ENCODE measurements at regions not wholly inside any gene's neighbourhood (a gene's known extent, or its start where the extent isn't known, plus 50 kb on each side); places are given as distances from the start of the nearest gene placed in this dataset.

DNA sequence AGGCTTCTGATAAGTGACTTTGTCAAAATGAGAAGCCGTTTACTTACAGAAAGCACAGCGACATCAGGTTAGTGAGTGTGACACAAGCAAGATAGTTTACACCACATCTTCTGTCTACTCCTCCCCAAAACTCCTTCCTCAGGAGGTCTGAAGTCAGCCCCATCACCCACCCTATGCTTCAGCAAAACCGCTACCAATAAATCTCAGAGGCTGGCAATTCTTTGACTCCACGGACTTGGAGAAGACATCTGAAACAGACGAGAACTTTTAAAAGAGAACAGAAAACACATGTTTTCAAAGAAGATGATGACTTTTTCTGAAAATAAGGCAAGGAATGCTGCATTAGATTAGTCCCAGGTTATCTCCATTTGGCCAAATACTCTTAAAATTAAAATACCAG is 261.1 kb downstream of the TBC1D4 start:
- no peak overlapping the region for H3K4me2 ChIP-seq (ENCODE audit: extremely low read depth, insufficient read depth, low read length)
- no peak for TF ChIP-seq EZH2 (IDR thresholded peaks at IDR 0.05; ENCODE audit: low read length, missing control alignments)
- TF ChIP-seq, protein P1, sequence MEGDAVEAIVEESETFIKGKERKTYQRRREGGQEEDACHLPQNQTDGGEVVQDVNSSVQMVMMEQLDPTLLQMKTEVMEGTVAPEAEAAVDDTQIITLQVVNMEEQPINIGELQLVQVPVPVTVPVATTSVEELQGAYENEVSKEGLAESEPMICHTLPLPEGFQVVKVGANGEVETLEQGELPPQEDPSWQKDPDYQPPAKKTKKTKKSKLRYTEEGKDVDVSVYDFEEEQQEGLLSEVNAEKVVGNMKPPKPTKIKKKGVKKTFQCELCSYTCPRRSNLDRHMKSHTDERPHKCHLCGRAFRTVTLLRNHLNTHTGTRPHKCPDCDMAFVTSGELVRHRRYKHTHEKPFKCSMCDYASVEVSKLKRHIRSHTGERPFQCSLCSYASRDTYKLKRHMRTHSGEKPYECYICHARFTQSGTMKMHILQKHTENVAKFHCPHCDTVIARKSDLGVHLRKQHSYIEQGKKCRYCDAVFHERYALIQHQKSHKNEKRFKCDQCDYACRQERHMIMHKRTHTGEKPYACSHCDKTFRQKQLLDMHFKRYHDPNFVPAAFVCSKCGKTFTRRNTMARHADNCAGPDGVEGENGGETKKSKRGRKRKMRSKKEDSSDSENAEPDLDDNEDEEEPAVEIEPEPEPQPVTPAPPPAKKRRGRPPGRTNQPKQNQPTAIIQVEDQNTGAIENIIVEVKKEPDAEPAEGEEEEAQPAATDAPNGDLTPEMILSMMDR (conservative IDR thresholded peaks at IDR 0.05 in 1 of 2, IDR thresholded peaks at IDR 0.05 in 1 of 2; ENCODE audit: low read depth in 1 of 2, low read length in 2 of 2) = no peak

DNA sequence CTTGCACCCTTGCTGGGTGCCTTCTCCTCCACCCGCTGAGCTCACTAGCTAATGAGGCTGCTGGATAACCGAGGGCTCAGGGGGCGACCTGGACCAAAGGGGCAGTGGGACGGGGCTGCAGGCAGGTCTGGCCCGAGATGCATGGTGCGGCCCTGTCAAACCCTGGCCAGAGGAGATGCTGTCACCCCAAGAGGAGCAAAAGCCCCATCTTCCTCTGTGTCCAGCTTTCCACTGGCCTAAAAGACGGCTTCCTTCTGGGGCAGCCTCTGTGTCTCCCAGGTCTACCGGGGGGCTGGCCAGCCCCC is 261.8 kb downstream of the TBC1D4 start:
- H3K4me3 ChIP-seq (replicated peaks in 1 of 4; ENCODE audit: control extremely low read depth in 1 of 4, insufficient read depth in 1 of 4, low read depth in 3 of 4, low read length in 4 of 4) = no peak overlapping the region
- no peaks in the 10 kb centered on the region for H3K36me3 ChIP-seq (ENCODE audit: control insufficient read depth, insufficient read depth, low read length)
- no peak overlapping the region for H2AFZ ChIP-seq (ENCODE audit: low read length)
- no peaks in the 10 kb centered on the region for H3K9me3 ChIP-seq (ENCODE audit: control insufficient read depth, insufficient read depth, low read depth, low read length)
- H3K27ac ChIP-seq (ENCODE audit: insufficient read depth, low read length) = no peak overlapping the region
- no peak overlapping the region for H3K4me2 ChIP-seq (ENCODE audit: extremely low read depth, insufficient read depth, low read length)
- DNase-seq (ENCODE audit: low read depth in 2 of 2) = no peak
- no peaks in the 10 kb centered on the region for H4K20me1 ChIP-seq (ENCODE audit: control insufficient read depth, extremely low read depth, insufficient read depth, low read length)
- TF ChIP-seq, protein P1 (conservative IDR thresholded peaks at IDR 0.05 in 1 of 2, IDR thresholded peaks at IDR 0.05 in 1 of 2; ENCODE audit: low read depth in 1 of 2, low read length in 2 of 2) = no peak
- TF ChIP-seq EZH2 (IDR thresholded peaks at IDR 0.05; ENCODE audit: low read length, missing control alignments) = no peak
- no peaks in the 10 kb centered on the region for H3K27me3 ChIP-seq (ENCODE audit: control insufficient read depth, insufficient read depth, low read length)
- H3K9ac ChIP-seq (ENCODE audit: insufficient read depth, low read length) = no peak overlapping the region
- peaks cover 2% of the 10 kb centered on the region for H3K4me1 ChIP-seq (ENCODE audit: control insufficient read depth, extremely low read depth, insufficient read depth, low read length)
- H3K79me2 ChIP-seq (ENCODE audit: control insufficient read depth, insufficient read depth, low read length) = no peaks in the 10 kb centered on the region

More for the DNA sequence above, 261.1 kb downstream of the TBC1D4 start:
- Histone ChIP-seq H3K9me3 (ENCODE audit: control insufficient read depth, insufficient read depth, low read depth, low read length) (no peaks in the 10 kb centered on the region), H3K9ac (ENCODE audit: insufficient read depth, low read length) (no peak overlapping the region), H3K27me3 (ENCODE audit: control insufficient read depth, insufficient read depth, low read length) (no peaks in the 10 kb centered on the region), H3K4me3 (replicated peaks in 1 of 4; ENCODE audit: control extremely low read depth in 1 of 4, insufficient read depth in 1 of 4, low read depth in 3 of 4, low read length in 4 of 4) (no peak overlapping the region), H3K4me1 (ENCODE audit: control insufficient read depth, extremely low read depth, insufficient read depth, low read length) (peaks cover 2% of the 10 kb centered on the region), H3K27ac (ENCODE audit: insufficient read depth, low read length) (no peak overlapping the region), H3K36me3 (ENCODE audit: control insufficient read depth, insufficient read depth, low read length) (no peaks in the 10 kb centered on the region), H4K20me1 (ENCODE audit: control insufficient read depth, extremely low read depth, insufficient read depth, low read length) (no peaks in the 10 kb centered on the region), H3K79me2 (ENCODE audit: control insufficient read depth, insufficient read depth, low read length) (no peaks in the 10 kb centered on the region), H2AFZ (ENCODE audit: low read length) (no peak overlapping the region)
- DNase-seq (ENCODE audit: low read depth in 2 of 2) = no peak

DNA sequence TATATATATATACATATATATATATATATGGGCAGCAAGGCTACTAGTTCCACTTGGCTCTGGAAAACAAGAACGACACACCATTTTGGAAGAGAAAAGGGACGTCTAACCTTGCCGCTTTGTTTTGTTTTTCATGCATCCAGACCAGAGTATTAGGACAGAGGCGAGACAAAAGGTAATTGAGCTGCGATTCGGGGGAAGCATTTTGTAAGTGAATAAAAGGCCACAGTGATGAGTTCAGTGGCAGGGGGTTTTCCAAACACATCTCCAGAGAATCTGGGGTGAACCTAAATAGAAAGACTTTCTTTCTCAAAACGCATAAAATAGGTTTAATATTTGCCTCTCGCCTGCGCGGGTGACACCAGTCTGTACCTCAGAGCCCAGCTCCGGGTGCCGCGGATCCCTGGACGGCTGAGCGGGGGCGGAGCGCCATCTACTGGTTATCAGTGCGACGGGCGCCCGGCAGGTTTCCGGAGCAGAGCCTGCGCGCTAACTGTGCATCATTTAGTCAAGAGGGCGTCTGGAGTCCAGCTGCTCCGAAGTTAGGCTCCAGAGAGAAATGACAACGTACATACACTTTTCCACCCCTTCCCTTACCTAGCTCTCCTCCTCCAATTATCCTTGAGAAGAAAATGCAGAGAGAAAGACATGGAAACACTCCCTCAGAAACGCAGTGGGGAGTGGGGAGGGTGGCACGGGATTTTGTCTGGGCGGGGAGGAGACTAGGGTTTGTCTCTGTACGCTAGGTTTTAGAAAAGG is 262.3 kb downstream of the TBC1D4 start:
- Histone ChIP-seq H4K20me1 (ENCODE audit: control insufficient read depth, extremely low read depth, insufficient read depth, low read length) (no peaks in the 10 kb centered on the region), H3K27ac (ENCODE audit: insufficient read depth, low read length) (no peak overlapping the region), H3K4me3 (replicated peaks in 1 of 4; ENCODE audit: control extremely low read depth in 1 of 4, insufficient read depth in 1 of 4, low read depth in 3 of 4, low read length in 4 of 4) (peak overlapping the region; percentile 39 to 50 (median 40)), H3K4me2 (ENCODE audit: extremely low read depth, insufficient read depth, low read length) (peak overlapping the region; percentile 69), H3K36me3 (ENCODE audit: control insufficient read depth, insufficient read depth, low read length) (no peaks in the 10 kb centered on the region), H3K4me1 (ENCODE audit: control insufficient read depth, extremely low read depth, insufficient read depth, low read length) (peaks cover 2% of the 10 kb centered on the region), H3K27me3 (ENCODE audit: control insufficient read depth, insufficient read depth, low read length) (no peaks in the 10 kb centered on the region), H3K79me2 (ENCODE audit: control insufficient read depth, insufficient read depth, low read length) (no peaks in the 10 kb centered on the region), H3K9ac (ENCODE audit: insufficient read depth, low read length) (peak overlapping the region; percentile 28), H3K9me3 (ENCODE audit: control insufficient read depth, insufficient read depth, low read depth, low read length) (no peaks in the 10 kb centered on the region), H2AFZ (ENCODE audit: low read length) (peak overlapping the region; percentile 60)
- DNase-seq (ENCODE audit: low read depth in 2 of 2) = peak; percentile 59 to 73
- no peak for TF ChIP-seq EZH2 (IDR thresholded peaks at IDR 0.05; ENCODE audit: low read length, missing control alignments)
- TF ChIP-seq, protein P1 (conservative IDR thresholded peaks at IDR 0.05 in 1 of 2, IDR thresholded peaks at IDR 0.05 in 1 of 2; ENCODE audit: low read depth in 1 of 2, low read length in 2 of 2) = peak; percentile 82 to 86

All from fibroblast of lung (primary cell).